ENCODE measurements at regions not wholly inside any gene's neighbourhood (a gene's known extent, or its start where the extent isn't known, plus 50 kb on each side); places are given as distances from the start of the nearest gene placed in this dataset.

GRCh38 chr2:12854001-12854530 is 137.3 kb downstream of the TRIB2 start:
- TF ChIP-seq SUZ12 (IDR thresholded peaks at IDR 0.05) (no peak), SP1 (IDR thresholded peaks at IDR 0.05) (no peak)

Data from HEK293T (cell line).